Esophagus muscularis mucosa (tissue), 4 donors: ENCODE measurements at regions not wholly inside any gene's neighbourhood (a gene's known extent, or its start where the extent isn't known, plus 50 kb on each side); places are given as distances from the start of the nearest gene placed in this dataset.

Source experiments
- EP300 ChIP-seq: sonication (generic); formaldehyde crosslinking; IDR thresholded peaks from one replicate; pipeline ENCODE4 v1.6.1; 2017; ENCODE audit warnings: antibody characterized with exemption
- POLR2A ChIP-seq: fragments of 450-650 bp; IDR thresholded peaks from one replicate; pipeline ENCODE4 v1.6.1; 2017; ENCODE audit warnings: antibody characterized with exemption, moderate library complexity, mild to moderate bottlenecking, low read depth
- TF ChIP-seq, protein P1 (sequence below), 3 experiments: fragments of 200-600 bp in 2 of 3; fragments of 450-650 bp in 1 of 3; sonication (generic) in 2 of 3; IDR thresholded peaks; one replicate each; pipeline ENCODE4 v1.5.1; 2017 to 2019; ENCODE audit warnings: antibody characterized with exemption in 3 of 3, mild to moderate bottlenecking in 2 of 3, moderate library complexity in 1 of 3

DNA sequence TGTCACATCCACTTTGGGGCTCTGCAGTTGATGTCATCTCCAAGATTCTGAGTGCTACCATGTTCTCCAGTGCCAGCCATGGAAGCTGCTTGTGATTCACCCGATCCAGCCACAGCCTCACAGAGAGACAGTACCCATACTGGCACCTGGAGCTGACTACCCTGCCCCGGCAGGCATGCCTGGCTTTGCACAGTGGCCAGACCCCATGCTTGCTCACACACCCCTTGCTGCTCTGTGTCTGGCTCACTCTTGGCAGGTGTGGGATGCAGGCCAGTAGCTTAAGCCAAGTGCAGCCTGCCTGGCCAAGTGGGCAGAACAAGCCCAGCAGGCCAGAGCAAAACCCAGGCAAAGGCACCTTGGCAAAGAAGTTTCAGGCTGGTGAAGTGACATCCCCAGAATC lies 828.4 kb upstream of the VRK2 start:
- TF ChIP-seq, protein P1, sequence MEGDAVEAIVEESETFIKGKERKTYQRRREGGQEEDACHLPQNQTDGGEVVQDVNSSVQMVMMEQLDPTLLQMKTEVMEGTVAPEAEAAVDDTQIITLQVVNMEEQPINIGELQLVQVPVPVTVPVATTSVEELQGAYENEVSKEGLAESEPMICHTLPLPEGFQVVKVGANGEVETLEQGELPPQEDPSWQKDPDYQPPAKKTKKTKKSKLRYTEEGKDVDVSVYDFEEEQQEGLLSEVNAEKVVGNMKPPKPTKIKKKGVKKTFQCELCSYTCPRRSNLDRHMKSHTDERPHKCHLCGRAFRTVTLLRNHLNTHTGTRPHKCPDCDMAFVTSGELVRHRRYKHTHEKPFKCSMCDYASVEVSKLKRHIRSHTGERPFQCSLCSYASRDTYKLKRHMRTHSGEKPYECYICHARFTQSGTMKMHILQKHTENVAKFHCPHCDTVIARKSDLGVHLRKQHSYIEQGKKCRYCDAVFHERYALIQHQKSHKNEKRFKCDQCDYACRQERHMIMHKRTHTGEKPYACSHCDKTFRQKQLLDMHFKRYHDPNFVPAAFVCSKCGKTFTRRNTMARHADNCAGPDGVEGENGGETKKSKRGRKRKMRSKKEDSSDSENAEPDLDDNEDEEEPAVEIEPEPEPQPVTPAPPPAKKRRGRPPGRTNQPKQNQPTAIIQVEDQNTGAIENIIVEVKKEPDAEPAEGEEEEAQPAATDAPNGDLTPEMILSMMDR (IDR thresholded peaks at IDR 0.05): no peak
- TF ChIP-seq POLR2A (no peak), EP300 (no peak)
